Frontal cortex (tissue), 3 donors: ENCODE measurements at regions not wholly inside any gene's neighbourhood (a gene's known extent, or its start where the extent isn't known, plus 50 kb on each side); places are given as distances from the start of the nearest gene placed in this dataset.

Experiments used
- DNase-seq, 2 donors: peaks; one replicate each; pipeline ENCODE4 v3.0.0; 2012; ENCODE audit warnings: low spot score in 2 of 2
- FAIRE-seq: peaks from 2 replicates; lab custom pipeline; 2012; peaks lifted over from hg19 to GRCh38; lab: Jason Lieb, UNC
- donor health status: control.
- donor health status: control.
- donor health status: control.

DNA sequence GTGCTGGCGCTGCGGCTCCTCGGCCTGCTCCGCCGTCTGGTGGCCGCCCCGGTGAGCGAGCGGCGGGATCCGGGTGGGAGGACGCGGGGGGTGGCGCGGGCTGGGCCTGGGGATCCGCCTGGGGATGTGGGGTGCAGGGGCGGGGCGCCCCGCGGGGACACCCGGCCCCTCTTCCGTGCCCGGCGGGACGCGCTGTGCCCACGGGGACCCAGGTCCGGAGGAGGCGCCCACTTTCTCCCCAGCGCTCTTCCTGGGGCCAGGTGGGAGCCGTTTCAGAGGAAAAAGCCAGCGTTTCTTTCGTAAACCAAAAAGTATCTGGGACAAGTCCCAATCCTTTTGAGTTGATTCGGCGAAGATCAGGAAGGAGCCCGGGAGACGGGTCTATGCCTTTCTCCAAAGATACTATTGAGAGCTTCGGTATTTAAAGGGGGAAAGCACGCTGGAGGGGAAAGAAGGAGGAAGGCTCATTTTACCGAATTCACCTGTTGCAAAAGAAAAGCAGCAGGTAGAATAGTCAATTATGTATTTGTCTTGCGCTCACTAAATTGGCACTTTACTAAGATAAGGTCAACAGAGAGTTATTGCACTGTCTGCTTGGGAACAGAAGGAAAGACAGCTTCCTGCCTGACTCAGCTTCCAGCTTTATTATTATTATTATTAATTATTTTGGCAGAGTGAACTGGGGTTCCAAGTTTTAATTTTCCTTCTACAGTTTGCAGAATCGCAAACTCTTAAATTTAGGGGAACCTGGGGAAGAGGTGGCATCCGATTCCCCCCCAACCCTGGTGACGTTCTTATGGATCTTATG, 81.5 kb upstream of the CD99 start:
- FAIRE-seq (no peak), DNase-seq (no peak)

DNA sequence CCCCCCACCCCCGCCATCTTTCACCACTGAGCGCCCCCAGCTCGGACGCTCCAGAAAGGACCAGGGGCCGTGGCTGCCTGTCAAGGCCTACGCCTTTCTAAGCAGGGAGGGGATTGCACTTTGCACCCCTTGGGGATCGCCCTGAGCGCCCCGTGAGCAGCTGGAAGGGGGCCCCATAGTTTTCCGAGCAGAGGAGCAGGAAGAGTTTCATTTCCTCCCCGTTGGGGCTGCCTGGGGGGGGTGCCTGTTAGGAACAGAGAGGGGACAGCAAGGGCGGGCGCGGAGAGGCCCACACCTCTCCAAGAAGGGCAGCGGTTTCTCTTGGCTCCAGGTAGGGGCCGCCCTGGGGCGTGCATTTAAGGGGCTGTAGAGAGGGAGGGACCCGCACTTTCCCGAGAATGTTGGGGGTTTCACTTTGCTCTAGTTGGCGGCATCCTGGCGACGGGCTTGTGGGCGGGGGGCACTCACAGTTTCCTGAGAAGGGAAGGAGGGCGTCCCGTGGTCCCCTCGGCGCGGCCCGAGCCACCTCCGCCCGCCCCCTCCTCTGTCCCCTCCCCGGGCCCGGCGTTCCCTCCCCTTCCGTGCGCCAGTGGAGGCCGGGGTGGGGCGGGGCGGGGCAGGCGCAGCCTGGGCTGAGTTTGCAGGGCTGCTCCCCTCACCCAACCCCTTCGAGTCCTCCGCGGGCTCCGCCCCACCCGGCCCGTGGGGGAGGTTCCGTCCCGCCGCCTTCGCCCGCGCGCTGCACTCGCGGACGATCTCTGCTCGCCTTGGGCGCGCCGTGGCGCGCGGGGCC, 82.3 kb upstream of the CD99 start:
- DNase-seq: peak; percentile 63 to 75
- FAIRE-seq: no peak

DNA sequence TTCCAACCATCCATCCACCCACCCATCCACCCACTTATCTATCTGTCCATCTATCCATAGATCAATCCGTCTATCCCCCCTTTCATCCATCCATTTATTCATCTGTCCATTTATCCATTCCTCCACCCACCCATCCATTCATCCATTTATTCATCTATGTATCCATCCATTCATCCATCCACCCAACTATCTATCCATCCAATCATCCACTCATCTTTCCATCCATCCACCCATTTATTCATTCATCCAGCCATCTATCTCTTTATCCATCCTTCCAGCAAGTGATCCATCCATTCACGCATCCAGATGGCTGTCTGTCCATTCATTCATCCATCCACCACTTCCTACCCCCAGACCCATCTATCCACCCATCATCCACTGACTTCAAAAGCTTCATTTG, 84.0 kb upstream of the CD99 start:
- DNase-seq (no peak), FAIRE-seq (no peak)

DNA sequence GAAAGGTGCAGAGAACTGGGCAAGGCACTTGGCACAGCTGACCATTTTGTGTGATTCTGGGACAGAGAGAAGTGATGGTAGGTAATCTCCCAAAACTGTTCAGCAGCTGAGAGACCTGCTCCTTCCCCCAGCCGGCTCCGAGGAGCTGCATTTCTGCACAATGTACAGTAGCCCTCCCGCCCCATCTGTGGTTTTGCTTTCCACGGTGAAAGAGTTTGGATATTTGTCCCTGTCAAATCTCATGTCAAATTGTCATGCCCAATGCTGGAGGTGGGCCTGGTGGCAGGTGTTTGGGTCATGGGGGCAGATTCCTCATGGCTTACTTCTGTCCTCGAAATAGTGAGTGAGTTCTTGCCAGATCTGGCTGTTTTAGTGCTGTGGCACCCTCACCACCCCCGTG, 90.5 kb upstream of the CD99 start:
- FAIRE-seq (no peak), DNase-seq (no peak)

DNA sequence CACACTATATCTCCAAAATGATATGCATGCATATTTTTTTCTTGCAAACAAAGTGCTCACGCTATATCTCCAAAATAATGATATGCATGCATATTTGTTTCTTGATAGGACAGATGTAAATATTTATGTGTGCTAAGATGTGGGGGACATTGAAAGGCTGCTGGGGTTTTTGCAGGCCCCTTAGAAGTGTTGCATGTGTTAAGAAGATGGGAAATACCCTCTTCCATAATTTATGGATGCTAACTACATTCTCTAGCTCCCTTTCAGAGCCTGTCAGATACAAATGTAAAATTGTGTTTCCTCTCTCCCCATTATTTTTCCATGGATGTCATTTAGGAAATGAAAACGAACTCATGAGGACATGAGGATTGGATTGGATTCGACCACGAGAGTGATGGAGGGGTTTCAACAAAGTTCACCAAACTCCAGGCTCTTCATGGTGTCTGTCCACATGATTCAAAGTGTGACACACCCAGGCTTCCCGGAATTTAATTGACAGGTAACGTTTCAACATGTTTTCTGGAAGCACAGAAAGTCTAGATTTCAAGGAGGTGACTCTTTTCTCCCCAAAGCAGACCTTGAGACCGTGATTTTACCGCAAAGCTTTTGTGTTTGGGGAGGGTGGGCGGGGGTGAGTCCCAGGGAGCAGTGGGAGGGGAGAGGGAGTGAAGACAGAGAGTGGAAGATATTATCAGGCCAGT, 94.4 kb upstream of the CD99 start:
- no peak for DNase-seq
- FAIRE-seq: no peak

- FAIRE-seq: no peak
- DNase-seq: no peak
Observed at GRCh38 chrX:2596045-2596444, 95.0 kb upstream of the CD99 start.

DNA sequence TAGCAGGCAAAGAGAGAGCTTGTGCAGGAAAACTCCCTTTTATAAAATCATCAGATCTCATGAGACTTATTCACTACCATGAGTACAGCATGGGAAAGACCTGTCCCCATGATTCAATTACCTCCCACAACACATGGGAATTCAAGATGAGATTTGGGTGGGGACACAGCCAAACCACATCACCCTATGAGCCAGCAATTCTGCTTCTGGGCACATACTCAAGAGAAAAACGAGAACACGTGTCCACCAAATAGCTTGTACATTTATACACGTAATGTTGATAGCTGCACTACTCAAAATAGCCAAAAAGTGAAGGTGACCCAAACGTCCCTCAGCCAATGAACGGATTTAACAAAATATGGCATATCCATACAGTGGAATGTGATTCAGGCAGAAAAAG, 94.5 kb upstream of the DHRSX start:
- DNase-seq: no peak
- no peak for FAIRE-seq

GRCh38 chrX:2594491-2594890, 93.7 kb upstream of the DHRSX start:
- no peak for DNase-seq
- no peak for FAIRE-seq

GRCh38 chrX:2592279-2592678, 91.5 kb upstream of the DHRSX start:
- no peak for FAIRE-seq
- no peak for DNase-seq

- FAIRE-seq: no peak
- DNase-seq: no peak
Observed at GRCh38 chrX:2589186-2590020, 88.6 kb upstream of the DHRSX start.

- DNase-seq (no peak), FAIRE-seq (no peak)
Observed at GRCh38 chrX:2588049-2588448, 87.3 kb upstream of the DHRSX start.

DNA sequence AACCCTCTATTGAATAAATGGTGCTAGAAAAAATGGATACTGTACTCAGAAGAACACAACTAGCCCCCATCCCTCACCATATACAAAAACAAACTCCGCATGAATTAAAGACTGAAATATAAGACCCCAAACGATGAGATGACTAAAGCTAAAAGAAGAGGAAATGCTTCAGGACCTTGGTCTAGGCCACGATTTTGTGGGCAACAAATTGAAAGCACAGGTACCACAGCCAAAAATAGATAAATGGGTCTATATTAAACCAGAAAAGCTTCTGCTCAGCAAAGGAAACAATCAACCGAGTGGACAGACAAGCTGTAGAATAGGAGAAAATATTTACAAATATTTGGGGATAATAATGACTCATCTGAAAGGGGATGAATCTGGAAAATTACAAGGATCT, 86.4 kb upstream of the DHRSX start:
- no peak for FAIRE-seq

DNA sequence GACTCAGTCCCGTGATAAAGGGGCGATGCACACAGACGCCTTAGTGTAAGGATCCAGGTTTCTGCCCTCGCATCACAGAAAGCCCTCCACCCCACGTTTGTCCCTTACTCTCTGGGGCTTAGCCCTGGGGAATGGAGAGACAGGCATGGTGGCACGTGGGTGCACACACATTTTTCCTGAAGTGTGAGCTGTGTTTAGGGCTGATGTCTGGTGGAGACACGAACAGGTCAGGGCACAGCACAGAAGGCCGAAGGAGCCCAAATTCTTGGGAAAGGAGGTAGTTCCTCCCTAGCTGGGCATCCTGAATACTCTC, 84.3 kb upstream of the DHRSX start:
- DNase-seq (no peak), FAIRE-seq (no peak)

More for the DNA sequence above, 86.4 kb upstream of the DHRSX start:
- no peak for DNase-seq

DNA sequence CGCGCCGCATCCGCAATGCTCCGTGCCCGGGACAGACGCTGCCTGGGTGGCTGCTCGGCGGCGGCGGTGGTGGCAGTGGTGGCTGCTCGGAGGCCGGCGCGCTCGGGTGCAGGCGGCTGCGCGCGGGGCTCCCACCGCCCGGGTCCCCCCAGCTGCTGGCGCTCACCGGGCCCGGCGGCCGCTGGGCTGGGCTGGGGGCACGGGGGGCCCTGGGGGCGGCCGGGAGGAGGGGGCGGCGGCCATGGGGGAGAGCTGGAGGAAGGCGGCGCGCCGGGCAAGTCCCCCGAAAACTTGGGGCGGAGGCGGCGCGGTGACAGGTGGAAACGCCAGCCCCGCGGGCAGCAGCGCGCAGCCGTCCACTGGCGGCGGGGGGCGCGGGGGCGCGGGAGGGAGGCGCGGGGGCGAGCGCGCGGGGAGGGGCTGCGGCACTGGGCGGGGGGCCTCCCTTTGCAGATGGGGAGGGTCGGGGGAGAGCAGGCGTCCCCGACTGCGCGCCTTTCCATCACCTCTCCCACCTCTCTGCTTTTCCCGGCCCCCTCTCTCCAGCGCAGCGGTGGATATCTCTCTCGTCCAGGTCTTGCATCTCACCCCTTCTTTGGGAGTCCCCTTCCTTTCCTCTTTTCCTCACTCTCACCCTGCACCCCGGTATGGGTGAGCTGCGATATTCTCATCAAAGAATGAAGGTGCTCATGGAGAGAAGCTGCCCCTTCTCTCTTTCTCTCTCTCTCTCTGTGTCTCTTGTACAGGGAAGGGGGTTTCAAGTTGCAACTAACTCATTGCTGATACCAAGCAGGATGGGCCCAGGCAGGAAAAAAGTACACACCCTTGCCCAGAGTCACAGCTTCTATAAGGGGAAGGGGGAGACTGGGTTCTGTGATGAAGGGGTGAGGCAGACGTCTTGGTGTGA, 83.7 kb upstream of the DHRSX start:
- DNase-seq: no peak
- FAIRE-seq: no peak

GRCh38 chrX:2583194-2584162, 82.7 kb upstream of the DHRSX start:
- DNase-seq (no peak), FAIRE-seq (no peak)

DNA sequence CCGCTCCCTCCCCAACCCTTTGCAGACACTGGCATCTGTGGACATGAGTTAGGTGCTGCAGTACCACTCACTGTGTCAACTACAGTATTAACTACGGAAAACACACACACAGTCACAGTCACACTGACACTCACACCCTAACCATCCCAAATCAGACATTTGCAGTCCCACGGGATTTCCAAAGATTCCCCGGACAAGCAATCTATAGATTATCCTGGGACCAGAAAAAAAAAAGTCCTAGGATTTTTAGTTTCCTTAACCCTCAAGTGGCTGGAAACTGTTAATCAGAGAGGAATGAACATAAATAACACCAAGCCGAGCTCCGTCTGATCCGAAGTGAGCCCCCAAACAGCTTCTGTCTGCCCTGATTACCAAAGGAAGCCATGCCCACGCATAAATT, 81.9 kb upstream of the DHRSX start:
- DNase-seq: no peak
- no peak for FAIRE-seq

GRCh38 chrX:2581296-2581695, 80.5 kb upstream of the DHRSX start:
- FAIRE-seq (no peak), DNase-seq (no peak)

DNA sequence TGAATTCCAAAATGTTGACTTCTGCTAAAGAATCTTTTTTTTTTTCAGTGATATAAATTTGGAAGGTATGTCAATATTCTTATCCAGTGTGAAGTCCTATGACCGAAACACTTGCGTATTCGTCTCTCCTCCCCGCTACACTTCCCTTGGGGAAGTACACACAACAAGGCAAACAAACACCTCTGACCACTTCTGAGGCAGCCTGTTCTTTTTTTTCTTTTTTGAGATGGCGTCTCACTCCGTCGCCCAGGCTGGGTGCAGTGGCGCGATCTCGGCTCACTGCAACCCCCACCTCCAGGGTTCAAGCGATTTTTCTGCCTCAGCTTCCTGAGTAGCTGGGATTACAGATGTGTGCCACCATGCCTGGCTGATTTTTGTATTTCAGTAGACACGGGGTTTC, 78.1 kb upstream of the DHRSX start:
- DNase-seq: no peak
- FAIRE-seq: no peak
